SK-N-SH (cell line): ENCODE measurements at regions not wholly inside any gene's neighbourhood (a gene's known extent, or its start where the extent isn't known, plus 50 kb on each side); places are given as distances from the start of the nearest gene placed in this dataset.

ENCODE experiments used
- CTCF ChIA-PET: fragments of 300-600, 350-600 bp; formaldehyde crosslinking; extraction: SDS; loops from one replicate; lab custom pipeline; 2021; lab: Yijun Ruan, JAX
- POLR2A ChIA-PET: fragments of 350-600 bp; sonication (Branson Sonifier 250); formaldehyde crosslinking; extraction: SDS; loops from one replicate; lab custom pipeline; 2020; ENCODE audit warnings: antibody characterized with exemption, inconsistent platforms; lab: Yijun Ruan, JAX
- DNase-seq: peaks from one replicate; pipeline ENCODE4 v3.0.0; 2012
- H2AFZ ChIP-seq: fragments of 200-600 bp; sonication (generic); 2 replicates; pipeline ENCODE4 v1.8.1; 2016; ENCODE audit warnings: antibody characterized with exemption, mild to moderate bottlenecking, low read depth
- H3F3A ChIP-seq: fragments of 200-600 bp; sonication (generic); replicated peaks from 2 replicates; pipeline ENCODE3; 2016; ENCODE audit warnings: antibody characterized with exemption, mild to moderate bottlenecking; ENCODE audit not compliant: insufficient read depth
- H3K27ac ChIP-seq, 2 experiments: fragments of 200-500 bp in 1 of 2; fragments of 200-600 bp in 1 of 2; sonication (Bioruptor generic) in 1 of 2; sonication (generic), shearing (Covaris generic) in 1 of 2; 2 replicates each; pipeline versions ENCODE4 v1.5.1 to v1.6.1; 2014 to 2016; ENCODE audit warnings: low read depth in 2 of 2, inconsistent platforms in 1 of 2, low read length in 1 of 2, mild to moderate bottlenecking in 1 of 2, mixed read lengths in 1 of 2
- H3K27me3 ChIP-seq: fragments of 200-600 bp; sonication (generic), shearing (Covaris generic); 2 replicates; pipeline ENCODE4 v1.6.1; 2016; ENCODE audit warnings: mixed run types; ENCODE audit not compliant: insufficient read depth
- H3K36me3 ChIP-seq, 2 experiments: fragments of 200-500 bp in 1 of 2; fragments of 200-600 bp in 1 of 2; sonication (Bioruptor generic) in 1 of 2; sonication (generic) in 1 of 2; replicated peaks in 1 of 2; 2 replicates each; pipeline versions ENCODE3 to v1.5.1; 2014 to 2016; ENCODE audit warnings: low read length in 1 of 2, mild to moderate bottlenecking in 1 of 2; ENCODE audit not compliant: insufficient read depth in 2 of 2, control insufficient read depth in 1 of 2
- H3K4me1 ChIP-seq, 2 experiments: fragments of 200-500 bp in 1 of 2; fragments of 200-600 bp in 1 of 2; sonication (Bioruptor generic) in 1 of 2; sonication (generic), shearing (Covaris generic) in 1 of 2; 2 replicates each; pipeline versions ENCODE4 v1.5.1 to v1.6.1; 2014 to 2016; ENCODE audit warnings: low read depth in 1 of 2, low read length in 1 of 2, mixed run types in 1 of 2; ENCODE audit not compliant: insufficient read depth in 2 of 2, control insufficient read depth in 1 of 2
- H3K4me2 ChIP-seq: fragments of 200-600 bp; sonication (generic), shearing (Covaris generic); 2 replicates; pipeline ENCODE4 v1.6.1; 2017; ENCODE audit warnings: mixed run types
- H3K4me3 ChIP-seq, 2 experiments: fragments of 200-500 bp in 1 of 2; fragments of 200-600 bp in 1 of 2; sonication (Bioruptor generic) in 1 of 2; sonication (generic), shearing (Covaris generic) in 1 of 2; 2 replicates each; pipeline versions ENCODE4 v1.5.1 to v1.8.1; 2014 to 2016; ENCODE audit warnings: low read depth in 2 of 2, inconsistent platforms in 1 of 2, low read length in 1 of 2, mild to moderate bottlenecking in 1 of 2, mixed read lengths in 1 of 2, moderate library complexity in 1 of 2
- H3K79me2 ChIP-seq: fragments of 200-600 bp; sonication (generic); 2 replicates; pipeline ENCODE4 v1.8.1; 2017; ENCODE audit warnings: mild to moderate bottlenecking; ENCODE audit not compliant: insufficient read depth
- H3K9ac ChIP-seq: fragments of 200-600 bp; sonication (generic); 2 replicates; pipeline ENCODE4 v1.6.1; 2017; ENCODE audit warnings: mixed run types
- H3K9me2 ChIP-seq: fragments of 200-600 bp; sonication (generic); 2 replicates; pipeline ENCODE4 v1.6.1; 2017; ENCODE audit warnings: mixed run types
- H3K9me3 ChIP-seq: fragments of 200-600 bp; sonication (generic); 2 replicates; pipeline ENCODE4 v1.6.1; 2017; ENCODE audit warnings: mixed run types, mild to moderate bottlenecking, moderate library complexity
- H4K20me1 ChIP-seq: fragments of 200-600 bp; sonication (generic); 2 replicates; pipeline ENCODE4 v1.6.1; 2017; ENCODE audit warnings: mild to moderate bottlenecking, mixed run types; ENCODE audit not compliant: insufficient read depth
- CTCF ChIP-seq: fragments of 200-600 bp; sonication (generic); IDR thresholded peaks from 2 replicates; pipeline ENCODE4 v1.6.1; 2017; ENCODE audit warnings: antibody characterized with exemption, mild to moderate bottlenecking, moderate library complexity
- FOSL2 ChIP-seq: IDR thresholded peaks from 2 replicates; pipeline ENCODE4 v1.4.0; 2012; ENCODE audit warnings: low read depth, mild to moderate bottlenecking, moderate library complexity, borderline replicate concordance
- MXI1 ChIP-seq: IDR thresholded peaks from 2 replicates; pipeline ENCODE4 v1.6.1; 2012; ENCODE audit warnings: mild to moderate bottlenecking, low read depth, low read length, improper control_type of control experiment
- NRF1 ChIP-seq: IDR thresholded peaks from 2 replicates; pipeline ENCODE4 v1.6.1; 2012; ENCODE audit warnings: low read depth, mild to moderate bottlenecking, low read length
- PBX3 ChIP-seq: IDR thresholded peaks from 2 replicates; pipeline ENCODE4; 2012
- POLR2AphosphoS5 ChIP-seq: IDR thresholded peaks from 2 replicates; pipeline ENCODE4 v1.6.1; 2012; ENCODE audit warnings: low read depth, low read length
- RCOR1 ChIP-seq: fragments of 150-350 bp; IDR thresholded peaks from 2 replicates; pipeline ENCODE4 v1.6.1; 2017; ENCODE audit warnings: antibody characterized with exemption, low read length
- SIN3A ChIP-seq: IDR thresholded peaks from 2 replicates; pipeline ENCODE4 v1.6.1; 2012; ENCODE audit warnings: low read depth, mild to moderate bottlenecking, low read length, moderate library complexity, borderline replicate concordance
- TEAD4 ChIP-seq: IDR thresholded peaks from 2 replicates; pipeline ENCODE4 v1.4.0; 2012; ENCODE audit warnings: mild to moderate bottlenecking, borderline replicate concordance; ENCODE audit not compliant: insufficient read depth
- USF2 ChIP-seq: fragments of 150-350 bp; IDR thresholded peaks from 2 replicates; pipeline ENCODE4 v1.6.1; 2017; ENCODE audit warnings: antibody characterized with exemption, low read length, low read depth, borderline replicate concordance
- WGBS: methylation state at CpG from one replicate; pipeline ENCODE4 v1.1.6; 2017; ENCODE audit warnings: low lambda C conversion rate; 5-methylcytosine and 5-hydroxymethylcytosine counted together
- TF ChIP-seq, protein P1 (sequence below): IDR thresholded peaks from 2 replicates; pipeline ENCODE4 v1.6.1; 2012; ENCODE audit warnings: mild to moderate bottlenecking, low read depth, low read length, moderate library complexity

DNA sequence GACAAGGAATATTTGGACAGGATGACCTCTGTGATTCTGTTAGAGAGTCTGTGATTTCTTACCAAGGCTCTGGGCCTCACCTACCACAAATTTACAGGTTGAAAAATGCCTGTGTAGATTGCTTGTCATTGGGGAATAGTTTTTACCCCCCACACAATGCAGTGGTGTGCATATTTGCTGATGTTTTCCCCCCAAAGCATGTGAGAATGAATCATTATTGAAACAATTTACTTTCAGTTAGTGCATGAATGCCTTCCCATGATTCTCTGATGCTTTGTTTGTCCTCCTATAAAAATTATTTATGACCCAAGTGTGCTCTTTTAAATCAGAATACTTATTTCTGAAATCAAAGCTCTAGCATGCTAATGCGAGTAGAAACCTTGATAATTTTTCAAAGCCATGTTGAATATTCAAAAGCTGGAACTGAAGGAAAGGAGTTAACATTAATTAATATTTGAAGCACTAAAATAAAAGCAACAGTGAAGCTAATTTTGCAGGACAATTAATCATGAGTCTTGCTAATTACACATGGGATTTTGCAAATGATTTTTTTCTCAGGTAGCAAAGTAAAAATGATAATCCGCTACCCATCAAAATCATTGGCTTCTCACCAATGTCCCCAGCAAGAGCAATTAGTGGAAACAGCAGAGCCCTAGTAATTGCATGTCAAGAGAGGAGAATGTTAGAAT is 361.2 kb upstream of the HNRNPA3 start:
- H4K20me1 ChIP-seq: no peaks in the 10 kb centered on the region
- no peak overlapping the region for H3K4me3 ChIP-seq
- 74% methylated on average over 2 of the region's 2 CpGs for WGBS
- no peaks in the 10 kb centered on the region for H3K27me3 ChIP-seq
- H3K9me2 ChIP-seq: no peaks in the 10 kb centered on the region
- no peak overlapping the region for H2AFZ ChIP-seq
- H3K27ac ChIP-seq: no peak overlapping the region
- no peak overlapping the region for H3K9ac ChIP-seq
- ChIA-PET POLR2A (no interaction called here), CTCF (interaction anchor here (1.0 to 2.2 kb wide), 4 partner anchors 8 to 297 kb away, joined by 3 to 8 read pairs (median 5); no protein-coding TSS in a partner anchor)
- no peak overlapping the region for H3K4me2 ChIP-seq
- H3F3A ChIP-seq: no peaks in the 10 kb centered on the region
- H3K79me2 ChIP-seq: no peaks in the 10 kb centered on the region
- no peak for DNase-seq
- H3K4me1 ChIP-seq: peaks cover 0 to 12% of the 10 kb centered on the region in 2 experiments; a peak in 2 of 4 replicates
- no peaks in the 10 kb centered on the region for H3K36me3 ChIP-seq
- TF ChIP-seq, protein P1, sequence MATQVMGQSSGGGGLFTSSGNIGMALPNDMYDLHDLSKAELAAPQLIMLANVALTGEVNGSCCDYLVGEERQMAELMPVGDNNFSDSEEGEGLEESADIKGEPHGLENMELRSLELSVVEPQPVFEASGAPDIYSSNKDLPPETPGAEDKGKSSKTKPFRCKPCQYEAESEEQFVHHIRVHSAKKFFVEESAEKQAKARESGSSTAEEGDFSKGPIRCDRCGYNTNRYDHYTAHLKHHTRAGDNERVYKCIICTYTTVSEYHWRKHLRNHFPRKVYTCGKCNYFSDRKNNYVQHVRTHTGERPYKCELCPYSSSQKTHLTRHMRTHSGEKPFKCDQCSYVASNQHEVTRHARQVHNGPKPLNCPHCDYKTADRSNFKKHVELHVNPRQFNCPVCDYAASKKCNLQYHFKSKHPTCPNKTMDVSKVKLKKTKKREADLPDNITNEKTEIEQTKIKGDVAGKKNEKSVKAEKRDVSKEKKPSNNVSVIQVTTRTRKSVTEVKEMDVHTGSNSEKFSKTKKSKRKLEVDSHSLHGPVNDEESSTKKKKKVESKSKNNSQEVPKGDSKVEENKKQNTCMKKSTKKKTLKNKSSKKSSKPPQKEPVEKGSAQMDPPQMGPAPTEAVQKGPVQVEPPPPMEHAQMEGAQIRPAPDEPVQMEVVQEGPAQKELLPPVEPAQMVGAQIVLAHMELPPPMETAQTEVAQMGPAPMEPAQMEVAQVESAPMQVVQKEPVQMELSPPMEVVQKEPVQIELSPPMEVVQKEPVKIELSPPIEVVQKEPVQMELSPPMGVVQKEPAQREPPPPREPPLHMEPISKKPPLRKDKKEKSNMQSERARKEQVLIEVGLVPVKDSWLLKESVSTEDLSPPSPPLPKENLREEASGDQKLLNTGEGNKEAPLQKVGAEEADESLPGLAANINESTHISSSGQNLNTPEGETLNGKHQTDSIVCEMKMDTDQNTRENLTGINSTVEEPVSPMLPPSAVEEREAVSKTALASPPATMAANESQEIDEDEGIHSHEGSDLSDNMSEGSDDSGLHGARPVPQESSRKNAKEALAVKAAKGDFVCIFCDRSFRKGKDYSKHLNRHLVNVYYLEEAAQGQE: no peak
- no peak for TF ChIP-seq PBX3
- TF ChIP-seq TEAD4: no peak
- no peak for TF ChIP-seq FOSL2
- TF ChIP-seq POLR2AphosphoS5: no peak
- TF ChIP-seq USF2: no peak
- TF ChIP-seq SIN3A: no peak
- no peak for TF ChIP-seq CTCF
- TF ChIP-seq MXI1: no peak
- no peak for TF ChIP-seq NRF1
- no peak for TF ChIP-seq RCOR1
- no peaks in the 10 kb centered on the region for H3K9me3 ChIP-seq
